NCI-H345 treated with DMSO at 0.1 percent for 48 hours (cell line): ENCODE measurements at regions not wholly inside any gene's neighbourhood (a gene's known extent, or its start where the extent isn't known, plus 50 kb on each side); places are given as distances from the start of the nearest gene placed in this dataset.

Experiments
- DNase-seq: peaks from one replicate; lab custom pipeline; 2025; ENCODE audit not compliant: unreplicated experiment; lab: John Stamatoyannopoulos, UW

GRCh38 chr17:79404136-79404911, 206.5 kb downstream of the RBFOX3 start:
- no peak for DNase-seq

DNA sequence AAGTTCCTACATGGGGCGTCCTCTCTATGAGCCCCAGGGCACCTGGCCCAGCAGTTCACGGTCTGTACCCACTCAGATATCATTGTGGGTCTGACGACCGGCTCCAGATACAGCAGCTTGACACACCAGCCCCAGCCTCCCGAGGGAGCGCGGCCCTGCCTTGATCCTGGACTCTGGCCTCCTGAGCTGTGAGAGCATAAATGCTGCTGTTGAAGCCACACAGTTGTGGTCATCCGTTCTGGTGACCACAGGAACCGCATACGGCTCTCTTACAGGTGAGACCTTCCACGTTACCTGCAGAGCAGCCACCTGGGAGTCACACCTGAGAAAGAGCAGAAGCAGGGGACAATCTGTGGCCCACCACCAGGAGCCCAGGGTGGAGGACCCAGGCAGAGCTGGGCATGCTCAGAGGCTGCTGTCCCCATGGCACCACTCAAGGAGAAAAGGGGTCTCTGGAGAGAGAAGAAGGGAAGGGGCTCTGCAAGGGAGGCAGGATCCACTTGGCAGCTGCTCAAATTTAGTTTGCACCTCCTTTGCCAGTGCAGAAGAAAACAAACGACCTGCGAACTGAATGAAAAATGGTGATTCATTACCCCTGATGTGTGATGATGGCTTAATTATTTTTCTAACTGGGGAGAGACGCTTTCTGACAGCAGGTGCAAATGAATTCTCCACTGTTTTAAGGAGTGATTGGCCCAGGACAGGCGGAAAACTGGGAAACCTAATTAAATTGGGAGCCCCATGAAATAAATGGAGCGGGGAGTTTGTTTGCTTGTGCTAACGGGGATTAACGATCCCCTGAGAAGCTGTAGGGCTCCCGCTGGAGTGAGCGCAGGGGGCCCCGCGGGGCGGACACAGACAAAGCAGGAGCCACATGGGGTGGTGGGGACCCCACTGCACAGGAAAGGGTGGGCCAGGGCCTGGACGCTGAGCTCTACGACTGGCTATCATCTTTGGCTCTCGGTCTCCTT, 208.9 kb downstream of the RBFOX3 start:
- DNase-seq: no peak

DNA sequence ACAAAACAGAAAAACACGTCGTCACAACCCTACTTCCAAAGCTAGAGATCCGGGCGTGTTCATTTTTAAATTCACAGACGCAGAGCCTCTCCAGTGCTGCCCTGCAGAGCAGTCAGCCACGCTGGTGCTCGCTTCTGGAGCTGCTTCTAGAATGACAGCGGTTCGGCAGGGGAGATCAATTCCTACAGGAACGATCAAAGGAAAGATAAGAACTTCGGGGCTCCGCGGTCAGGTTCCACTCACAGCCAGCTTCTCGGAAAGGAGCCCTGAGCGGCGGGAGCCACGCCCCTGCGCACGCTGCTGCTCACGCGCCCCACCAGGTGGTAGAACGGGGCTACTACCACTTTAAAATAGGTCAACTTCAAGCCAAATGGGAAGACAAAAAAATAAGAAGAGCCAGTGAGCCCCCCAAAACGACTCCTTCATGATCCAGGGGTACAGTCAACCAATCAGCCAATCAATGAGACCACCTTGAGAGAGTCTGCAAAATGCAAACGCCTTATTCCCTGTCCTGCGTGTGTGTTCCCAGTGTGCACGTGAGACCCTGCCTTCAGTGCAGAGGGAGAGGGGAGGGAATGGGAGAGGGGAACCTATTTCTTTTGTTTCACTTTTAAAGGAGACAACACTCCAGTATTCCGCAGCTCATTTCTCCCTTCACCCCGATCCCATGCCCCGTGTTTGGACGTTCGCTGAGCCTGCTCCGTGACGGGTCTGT, 209.7 kb downstream of the RBFOX3 start:
- peak; percentile 53 for DNase-seq

- DNase-seq: no peak
Observed at GRCh38 chr17:79399610-79400144, 211.2 kb downstream of the RBFOX3 start.

DNA sequence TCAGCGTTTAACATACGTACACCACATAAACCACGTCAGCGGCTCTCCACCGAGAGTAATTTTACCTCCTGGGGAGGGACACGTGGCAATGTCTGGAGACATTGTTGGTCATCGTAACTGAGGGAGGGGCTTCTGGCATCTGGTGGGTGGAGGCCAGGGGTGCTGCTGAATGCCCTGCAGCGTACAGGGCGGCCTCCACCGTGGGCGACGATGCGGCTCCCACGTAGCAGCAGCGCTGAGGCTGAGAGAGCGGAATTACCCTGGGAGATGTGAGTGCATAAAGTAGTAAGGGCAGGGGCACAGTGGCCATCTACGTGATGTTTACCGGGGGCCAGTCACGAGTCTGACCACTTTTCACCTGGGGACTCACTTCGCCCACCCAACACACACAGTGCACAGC, 212.4 kb downstream of the RBFOX3 start:
- no peak for DNase-seq

DNA sequence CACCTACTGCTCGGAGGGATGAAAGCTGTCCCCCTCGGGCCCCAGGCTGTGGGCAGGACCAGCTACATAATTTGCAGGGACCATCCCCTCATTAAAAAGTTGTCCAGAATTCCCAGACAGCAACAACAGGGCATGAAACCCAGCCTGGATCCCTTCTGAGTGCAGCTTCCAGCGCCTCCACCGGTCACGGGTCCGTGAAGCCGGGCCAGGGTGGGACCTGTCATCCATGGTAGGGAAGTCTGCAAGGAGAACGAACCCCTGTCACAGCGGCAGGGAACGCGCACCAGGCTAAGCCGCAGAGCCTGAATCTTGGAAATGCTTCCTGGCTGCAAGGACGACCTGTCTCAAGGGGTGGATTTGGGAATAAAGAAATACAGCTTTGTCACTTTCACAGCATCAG, 214.2 kb downstream of the RBFOX3 start:
- no peak for DNase-seq

- DNase-seq: no peak
Observed at GRCh38 chr17:79395545-79395944, 215.3 kb downstream of the RBFOX3 start.

DNA sequence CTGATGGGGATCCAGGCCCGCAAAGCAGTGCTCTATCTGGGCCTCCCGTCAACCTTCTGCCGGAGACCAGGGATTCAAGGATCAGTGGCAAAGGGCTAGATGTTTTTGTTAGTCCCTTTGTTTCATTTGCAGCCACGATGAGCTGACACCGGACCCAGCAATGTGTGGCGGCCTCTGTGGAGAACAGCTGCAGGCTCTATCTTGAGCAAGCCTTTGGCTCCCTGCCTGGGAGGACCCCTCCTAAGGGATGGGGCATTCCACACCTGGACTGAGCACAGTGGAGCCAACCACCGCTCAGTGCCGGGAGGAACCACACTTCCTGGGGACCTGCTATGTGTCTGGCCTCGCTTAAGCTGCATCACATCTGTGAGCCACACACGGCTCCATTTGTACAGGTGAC, 215.8 kb downstream of the RBFOX3 start:
- no peak for DNase-seq

DNA sequence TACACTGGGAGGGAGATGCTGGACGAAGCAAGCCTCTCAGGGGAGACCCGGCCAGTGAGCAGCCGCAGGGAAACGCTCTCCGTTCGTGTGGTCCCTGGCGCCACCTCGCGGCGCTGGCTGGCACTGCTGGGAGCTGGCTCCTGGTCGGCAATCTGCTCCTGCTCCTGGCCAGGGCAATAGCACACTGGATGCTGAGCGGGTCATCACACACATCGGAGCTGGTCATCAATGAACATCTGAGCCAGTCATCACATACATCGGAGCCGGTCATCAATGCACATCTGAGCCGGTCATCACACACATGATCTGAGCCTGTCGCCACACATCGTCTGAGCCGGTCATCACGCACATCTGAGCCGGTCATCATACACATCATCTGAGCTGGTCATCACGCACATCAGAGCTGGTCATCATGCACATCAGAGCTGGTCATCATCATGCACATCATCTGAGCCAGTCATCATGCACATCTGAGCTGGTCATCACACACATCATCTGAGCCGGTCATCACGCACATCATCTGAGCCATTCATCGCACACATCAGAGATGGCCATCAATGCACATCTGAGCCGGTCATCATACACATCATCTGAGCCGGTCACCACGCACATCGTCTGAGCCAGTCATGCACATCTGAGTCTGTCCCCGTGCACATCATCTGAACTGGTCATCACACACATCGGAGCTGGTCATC, 217.3 kb downstream of the RBFOX3 start:
- peak; percentile 78 for DNase-seq

- DNase-seq: no peak
Observed at GRCh38 chr17:79392598-79392997, 218.3 kb downstream of the RBFOX3 start.

DNA sequence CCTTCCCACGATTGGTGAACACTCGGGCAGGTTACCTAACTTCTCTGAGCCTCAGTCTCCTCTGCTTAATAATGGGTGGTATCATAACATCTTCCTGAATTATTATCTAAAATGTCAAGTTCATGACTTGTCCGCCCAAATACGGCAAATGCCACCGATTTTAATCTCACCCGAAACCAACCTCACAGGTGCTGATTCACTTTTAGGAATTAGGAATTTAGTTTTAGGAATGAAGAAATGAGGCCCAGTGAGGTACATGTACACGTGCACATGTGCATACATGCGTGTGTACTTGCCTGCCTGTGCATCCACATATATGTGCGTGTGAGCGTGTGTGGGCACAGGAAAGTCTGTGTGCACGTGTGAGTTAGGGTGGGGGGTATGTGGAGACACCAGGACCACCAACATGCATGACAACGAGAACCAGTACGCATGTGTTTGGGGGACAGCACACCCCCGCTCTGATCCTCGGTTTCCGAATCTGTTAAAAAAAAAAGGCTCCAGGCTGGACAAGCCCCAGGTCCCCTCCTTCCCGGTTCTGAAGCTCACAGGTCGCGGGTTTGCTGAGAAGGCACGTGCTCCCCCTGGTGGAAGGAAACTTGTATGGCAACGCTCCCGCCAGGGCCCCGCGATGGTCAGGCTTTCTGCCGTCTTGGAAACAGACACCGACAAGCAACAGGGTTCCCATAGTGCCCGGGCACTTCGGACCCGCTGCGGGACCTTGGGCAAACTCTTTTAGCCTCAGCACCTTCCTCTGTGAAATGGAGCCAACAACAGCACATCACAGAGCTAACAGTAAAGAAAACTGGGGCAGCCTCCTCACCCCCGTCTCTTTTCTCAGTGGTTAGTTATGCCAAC, 219.2 kb downstream of the RBFOX3 start:
- peak; percentile 67 for DNase-seq

- DNase-seq: no peak
Observed at GRCh38 chr17:79389896-79390295, 221.0 kb downstream of the RBFOX3 start.

GRCh38 chr17:79388556-79389295, 222.1 kb downstream of the RBFOX3 start:
- DNase-seq: peak; percentile 74

GRCh38 chr17:79387783-79388182, 223.1 kb downstream of the RBFOX3 start:
- DNase-seq: no peak

DNA sequence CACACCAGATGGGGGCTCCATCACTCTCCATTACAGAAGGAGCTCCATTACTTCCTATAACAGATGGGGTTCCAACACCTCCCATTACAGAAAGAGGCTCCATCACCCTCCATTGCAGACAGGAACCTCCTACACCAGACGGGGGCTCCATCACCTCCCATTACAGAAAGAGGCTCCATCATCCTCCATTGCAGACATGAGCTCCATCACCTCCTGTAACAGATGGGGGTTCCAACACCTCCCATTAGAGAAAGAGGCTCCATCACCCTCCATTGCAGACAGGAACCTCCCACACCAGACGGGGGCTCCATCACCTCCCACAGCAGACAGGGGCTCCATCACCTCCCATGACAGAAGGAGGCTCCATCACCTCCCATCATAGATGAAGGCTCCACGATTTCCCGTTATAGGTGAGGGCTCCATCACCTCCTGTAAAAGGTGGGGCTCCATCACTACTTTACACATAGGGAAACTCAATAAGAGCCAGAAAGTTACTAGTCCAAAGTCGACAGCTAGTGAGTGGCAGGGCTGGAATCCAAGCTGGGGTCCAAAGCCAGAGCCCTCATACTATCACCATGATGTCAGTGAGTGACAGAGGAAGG, 224.8 kb downstream of the RBFOX3 start:
- DNase-seq: no peak

- DNase-seq: no peak
Observed at GRCh38 chr17:79382313-79382712, 228.5 kb downstream of the RBFOX3 start.

DNA sequence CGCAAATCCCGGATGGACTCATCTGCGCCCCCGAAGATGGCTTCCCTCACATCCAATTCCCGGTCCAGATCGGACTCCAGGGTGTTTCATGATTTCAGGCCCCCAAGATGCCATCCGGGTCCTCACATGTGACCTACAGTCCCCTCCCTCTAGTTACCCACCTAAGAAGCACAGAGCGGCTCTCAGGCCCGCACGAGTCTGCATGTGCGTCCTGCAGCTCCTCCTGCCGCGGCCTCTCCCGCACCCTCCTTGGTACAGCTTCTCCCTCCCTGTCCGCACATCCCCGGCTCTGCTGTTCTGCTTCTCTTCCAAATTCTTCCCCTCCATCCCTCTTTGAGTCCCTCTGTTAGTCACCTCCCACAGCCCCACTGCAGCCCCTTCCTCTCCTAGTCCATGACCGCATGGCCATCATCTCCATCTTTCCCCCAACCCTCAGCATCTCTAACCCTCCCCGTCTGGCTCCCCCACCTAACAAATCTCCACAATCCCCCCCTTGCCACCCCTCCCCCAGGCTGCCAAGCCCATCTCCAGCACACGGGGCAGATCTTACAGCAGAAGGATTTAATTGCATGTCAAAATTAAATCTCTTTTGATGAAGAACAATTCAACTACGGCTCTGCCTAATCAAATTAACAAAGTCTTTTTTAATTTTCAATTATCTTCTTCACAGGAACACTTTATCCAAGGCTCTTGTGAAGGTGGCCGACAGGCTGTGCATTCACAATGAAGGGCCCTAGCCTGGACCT, 231.0 kb downstream of the RBFOX3 start:
- no peak for DNase-seq
